Dendritic cell treated with granulocyte-macrophage colony-stimulating factor and Interleukin-4, amounts not matched to agents 40 ng/mL and 50 ng/mL, for 4 days (primary cell): ENCODE measurements at regions not wholly inside any gene's neighbourhood (a gene's known extent, or its start where the extent isn't known, plus 50 kb on each side); places are given as distances from the start of the nearest gene placed in this dataset.
A peak's percentile ranks its signal among the peaks of the same experiment; 100 is the strongest.

ENCODE experiments used
- H3K27ac Mint-ChIP-seq: one replicate; pipeline ENCODE4 v1.8.0; 2022; ENCODE audit warnings: mild to moderate bottlenecking, mixed read lengths
- H3K27me3 Mint-ChIP-seq: one replicate; pipeline ENCODE4 v1.8.0; 2022; ENCODE audit warnings: mild to moderate bottlenecking, mixed read lengths
- H3K36me3 Mint-ChIP-seq: one replicate; pipeline ENCODE4 v1.8.0; 2022; ENCODE audit warnings: low read depth, mixed read lengths
- H3K4me1 Mint-ChIP-seq: one replicate; pipeline ENCODE4 v1.8.0; 2022; ENCODE audit warnings: low read depth, mixed read lengths
- H3K4me3 Mint-ChIP-seq: one replicate; pipeline ENCODE4 v1.8.0; 2022; ENCODE audit warnings: mild to moderate bottlenecking, moderate library complexity, mixed read lengths
- H3K9me3 Mint-ChIP-seq: one replicate; pipeline ENCODE4 v1.8.0; 2022; ENCODE audit warnings: mixed read lengths
- intact Hi-C: fragments of 100-400 bp; cut with micrococcal nuclease; formaldehyde crosslinking; loops from one replicate; pipeline ENCODE4 v1.15.0; 2022

DNA sequence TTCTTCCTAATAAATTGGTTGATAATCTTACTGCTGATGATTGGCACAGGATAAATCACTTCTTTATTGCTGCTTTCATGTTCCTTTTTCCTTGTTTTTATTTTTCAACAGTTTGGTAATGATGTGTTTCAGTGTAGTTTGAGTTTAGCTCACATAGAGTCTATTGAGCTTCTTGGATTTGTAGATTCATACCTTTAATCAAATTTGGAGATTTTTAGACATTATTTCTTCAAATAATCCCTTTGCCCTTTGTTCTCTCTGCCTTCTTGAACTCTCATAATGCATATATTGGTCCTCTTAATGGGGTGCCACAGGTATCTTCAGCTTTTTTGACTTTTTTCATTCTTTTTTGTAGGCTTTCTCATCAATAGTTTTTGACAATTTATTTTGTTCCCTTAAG lies 275.3 kb downstream of the TLE4 start:
- Mint-ChIP-seq H3K9me3 (peaks cover 17% of the 10 kb centered on the region), H3K27me3 (no peaks in the 10 kb centered on the region), H3K4me1 (no peaks in the 10 kb centered on the region), H3K36me3 (no peaks in the 10 kb centered on the region), H3K27ac (no peak overlapping the region), H3K4me3 (no peak overlapping the region)
- intact Hi-C loops = no loop called here

DNA sequence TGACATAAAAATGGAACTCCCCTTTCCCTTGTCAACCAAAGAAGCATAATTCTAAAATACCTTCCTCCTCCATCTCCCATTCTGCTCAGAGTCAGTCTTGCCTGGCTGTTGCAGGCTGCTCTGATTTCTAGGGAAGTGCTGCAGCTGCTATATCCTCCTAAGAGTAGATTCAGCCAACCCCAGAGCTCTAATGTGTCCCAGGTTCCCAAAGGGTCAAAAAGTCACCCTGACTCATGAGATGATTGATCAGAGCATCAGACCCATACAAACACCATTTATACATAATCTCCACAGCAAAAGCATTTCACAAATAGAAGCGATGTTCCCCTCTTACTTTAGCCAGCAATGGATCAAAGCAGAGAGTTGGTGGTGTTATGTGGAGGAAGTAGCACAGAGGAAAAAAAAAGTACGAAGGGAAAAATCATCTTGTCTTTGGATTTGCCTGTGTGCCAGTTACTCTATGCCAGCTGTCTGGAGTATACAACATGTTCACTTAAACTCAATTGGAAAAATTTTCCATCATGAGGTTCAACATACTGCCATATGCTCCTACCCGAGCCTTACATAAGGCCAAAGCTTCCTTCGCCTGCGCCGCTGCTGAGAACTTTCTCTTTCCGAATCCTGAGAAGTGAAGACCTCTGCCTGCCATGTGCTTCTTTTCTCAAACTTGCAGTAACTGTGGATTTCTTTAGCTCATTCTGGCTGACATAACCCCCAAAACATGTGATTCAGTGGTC lies 258.0 kb downstream of the TLE4 start:
- no peak overlapping the region for H3K27ac Mint-ChIP-seq
- no peak overlapping the region for H3K4me3 Mint-ChIP-seq
- no peaks in the 10 kb centered on the region for H3K36me3 Mint-ChIP-seq
- H3K27me3 Mint-ChIP-seq = no peaks in the 10 kb centered on the region
- H3K4me1 Mint-ChIP-seq = no peaks in the 10 kb centered on the region
- intact Hi-C loops = no loop called here
- H3K9me3 Mint-ChIP-seq = no peaks in the 10 kb centered on the region

DNA sequence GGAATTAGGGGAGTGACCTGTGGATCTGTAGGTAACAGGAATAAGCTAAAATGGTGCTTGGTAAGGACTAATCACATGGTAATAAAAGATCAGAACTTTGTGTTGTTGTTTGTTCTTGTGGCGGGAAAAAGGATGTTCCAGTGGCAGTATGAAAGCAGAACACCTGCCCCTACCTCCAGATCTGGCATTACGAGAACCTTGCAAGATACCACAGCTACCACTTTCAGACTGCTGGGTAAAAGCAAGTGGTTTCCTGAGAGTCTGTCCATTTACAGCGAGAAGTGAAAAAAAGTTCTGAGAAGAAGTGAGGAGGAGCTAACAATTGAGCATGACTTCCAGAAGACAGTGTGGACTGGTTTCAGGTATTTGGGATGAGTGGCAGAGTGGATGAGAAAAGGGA lies 252.5 kb downstream of the TLE4 start:
- Mint-ChIP-seq H3K4me1 (no peaks in the 10 kb centered on the region), H3K9me3 (no peaks in the 10 kb centered on the region), H3K27ac (no peak overlapping the region), H3K27me3 (no peaks in the 10 kb centered on the region), H3K36me3 (no peaks in the 10 kb centered on the region), H3K4me3 (no peak overlapping the region)
- intact Hi-C loops = no loop called here

DNA sequence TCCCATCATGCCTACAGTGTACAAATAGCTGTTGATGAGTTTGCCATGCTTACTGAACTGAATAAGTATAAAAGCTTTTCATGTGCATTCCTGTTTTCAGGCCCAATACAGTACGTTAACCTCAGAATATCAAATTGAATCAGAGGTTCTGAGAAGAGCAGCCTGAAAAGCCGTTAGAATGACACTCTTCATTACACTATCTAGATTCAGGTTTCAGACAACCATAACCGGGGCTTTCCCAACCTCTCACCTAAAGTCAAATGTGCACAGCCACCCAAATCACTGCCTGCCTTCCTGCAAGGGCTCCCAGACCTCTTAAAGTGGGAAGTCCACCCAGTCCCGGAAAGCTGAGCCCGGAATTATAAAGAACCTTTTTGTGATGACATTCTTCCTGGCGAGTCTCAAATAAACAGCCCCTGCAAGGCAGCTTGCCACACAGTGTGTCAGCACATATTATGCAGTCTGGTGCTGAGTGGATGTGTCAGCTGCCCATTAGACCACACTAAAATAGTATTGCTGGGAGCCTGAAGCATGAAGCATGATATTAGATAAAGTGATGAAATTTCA lies 245.8 kb downstream of the TLE4 start:
- H3K27ac Mint-ChIP-seq = no peak overlapping the region

DNA sequence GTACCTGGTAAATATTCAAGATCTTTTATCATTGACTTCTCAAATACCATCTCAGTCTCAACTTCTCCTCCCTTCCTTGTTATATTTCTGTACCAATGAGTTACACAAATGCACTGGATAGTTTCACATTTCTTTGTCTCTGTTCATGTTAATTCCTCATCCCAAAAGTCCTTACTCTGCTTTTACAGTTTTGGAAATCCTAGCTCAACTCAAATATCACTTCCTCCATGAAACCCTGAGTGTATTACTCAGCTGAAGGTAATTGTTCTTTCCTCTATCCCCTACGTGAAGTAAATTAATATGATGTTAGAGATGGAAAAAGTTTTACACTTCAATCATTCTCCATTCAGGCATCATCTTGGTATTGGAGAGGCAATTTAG lies 241.5 kb downstream of the TLE4 start:
- peak overlapping the region; percentile 75 for H3K27ac Mint-ChIP-seq
- H3K27me3 Mint-ChIP-seq = peaks cover 2% of the 10 kb centered on the region
- H3K36me3 Mint-ChIP-seq = no peaks in the 10 kb centered on the region
- peak overlapping the region; percentile 58 for H3K4me3 Mint-ChIP-seq
- peaks cover 18% of the 10 kb centered on the region for H3K4me1 Mint-ChIP-seq
- H3K9me3 Mint-ChIP-seq = no peaks in the 10 kb centered on the region
- intact Hi-C loops = loop anchor here (5.0 kb wide), 1 partner anchor 241 kb away; the partner anchor contains the start of gene TLE4

More for the DNA sequence above, 245.8 kb downstream of the TLE4 start:
- intact Hi-C loops = no loop called here
- H3K36me3 Mint-ChIP-seq = no peaks in the 10 kb centered on the region
- no peaks in the 10 kb centered on the region for H3K9me3 Mint-ChIP-seq
- H3K4me1 Mint-ChIP-seq = peaks cover 13% of the 10 kb centered on the region
- peaks cover 2% of the 10 kb centered on the region for H3K27me3 Mint-ChIP-seq
- H3K4me3 Mint-ChIP-seq = no peak overlapping the region

DNA sequence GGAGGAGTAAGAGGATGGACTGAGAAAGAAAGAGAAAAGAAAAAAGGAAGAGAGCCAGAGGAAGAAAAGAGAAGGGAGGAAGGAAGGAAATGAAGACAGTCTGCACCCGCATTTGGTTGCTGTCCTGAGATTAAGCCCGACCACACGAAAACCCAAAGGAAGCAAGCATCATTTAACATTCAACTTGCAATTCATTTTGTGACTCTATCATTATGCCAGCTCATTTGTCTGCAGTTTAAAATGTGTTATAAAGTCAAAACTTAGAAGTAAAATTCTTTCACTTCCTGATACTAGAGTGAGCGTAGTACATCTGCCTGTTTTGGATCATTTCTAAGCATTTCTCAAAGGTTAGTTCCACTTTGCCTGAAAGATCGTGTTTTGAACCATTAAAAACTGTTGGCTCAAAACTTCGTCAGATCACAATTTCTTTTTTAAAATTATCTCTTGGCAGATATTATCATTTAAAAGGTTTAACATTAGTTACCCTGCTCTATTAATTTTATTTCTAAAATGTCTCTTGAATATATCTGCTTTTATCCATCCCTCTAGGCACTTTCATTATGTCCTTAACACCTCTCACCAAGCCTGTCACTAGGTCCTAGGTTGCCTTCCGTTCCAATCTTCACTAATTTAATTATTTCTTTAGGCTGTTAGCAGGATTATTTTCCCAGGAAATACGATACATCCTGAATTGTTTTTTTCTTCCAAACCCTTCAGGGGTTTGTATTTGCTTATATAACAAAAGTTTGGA lies 240.9 kb downstream of the TLE4 start:
- peaks cover 2% of the 10 kb centered on the region for H3K27me3 Mint-ChIP-seq
- H3K27ac Mint-ChIP-seq = peak overlapping the region; percentile 75

DNA sequence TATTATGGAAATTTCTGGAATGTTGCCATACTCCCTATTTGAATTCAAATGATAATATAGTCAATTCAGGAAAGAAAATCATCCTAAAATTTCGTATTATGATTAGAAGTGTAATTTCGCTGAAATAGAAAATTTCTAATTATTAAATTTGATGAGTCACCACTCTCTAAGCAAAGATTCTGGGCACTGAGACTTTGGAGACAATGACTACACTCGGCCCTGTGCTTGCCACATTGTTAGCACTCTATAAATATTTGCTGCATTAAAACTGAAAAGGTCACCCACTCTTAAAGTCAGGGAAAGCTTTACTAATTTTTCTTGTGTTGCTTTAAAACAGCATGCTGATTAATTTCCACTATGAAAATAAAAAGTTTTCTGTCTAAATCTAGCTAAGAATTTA lies 240.3 kb downstream of the TLE4 start:
- H3K27ac Mint-ChIP-seq = peak overlapping the region; percentile 75
- peaks cover 4% of the 10 kb centered on the region for H3K27me3 Mint-ChIP-seq
- H3K36me3 Mint-ChIP-seq = no peaks in the 10 kb centered on the region
- intact Hi-C loops = loop anchor here (5.0 kb wide), 1 partner anchor 240 kb away; the partner anchor contains the start of gene TLE4
- H3K4me3 Mint-ChIP-seq = peak overlapping the region; percentile 55
- peaks cover 18% of the 10 kb centered on the region for H3K4me1 Mint-ChIP-seq
- H3K9me3 Mint-ChIP-seq = no peaks in the 10 kb centered on the region

More for the DNA sequence above, 240.9 kb downstream of the TLE4 start:
- Mint-ChIP-seq H3K4me1 (peaks cover 18% of the 10 kb centered on the region), H3K4me3 (peak overlapping the region; percentile 58), H3K9me3 (no peaks in the 10 kb centered on the region), H3K36me3 (no peaks in the 10 kb centered on the region)
- intact Hi-C loops = loop anchor here (5.0 kb wide), 1 partner anchor 240 kb away; the partner anchor contains the start of gene TLE4

DNA sequence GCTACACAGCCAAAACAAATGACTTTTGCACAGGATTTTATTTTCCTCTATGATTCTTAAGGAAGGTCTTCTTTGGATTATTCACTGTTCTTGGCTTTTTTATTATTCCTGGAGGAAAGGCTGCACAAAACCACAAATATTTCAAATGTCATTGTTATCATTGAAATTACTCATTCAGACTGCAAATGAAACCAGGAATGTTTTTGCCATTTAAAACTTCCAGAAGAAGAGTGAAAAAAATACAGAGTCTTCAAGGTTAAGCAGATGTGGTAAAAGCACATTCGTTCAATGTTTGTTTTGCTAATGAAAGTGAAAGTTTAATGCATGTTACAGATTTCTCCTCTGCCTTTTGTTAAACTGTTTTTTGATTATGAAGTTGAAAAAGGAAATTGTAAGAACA lies 238.2 kb downstream of the TLE4 start:
- Mint-ChIP-seq H3K4me3 (no peak overlapping the region), H3K9me3 (no peaks in the 10 kb centered on the region), H3K27ac (no peak overlapping the region), H3K36me3 (no peaks in the 10 kb centered on the region), H3K4me1 (peaks cover 18% of the 10 kb centered on the region), H3K27me3 (peaks cover 4% of the 10 kb centered on the region)
- intact Hi-C loops = loop anchor here (5.0 kb wide), 1 partner anchor 238 kb away; the partner anchor contains the start of gene TLE4

DNA sequence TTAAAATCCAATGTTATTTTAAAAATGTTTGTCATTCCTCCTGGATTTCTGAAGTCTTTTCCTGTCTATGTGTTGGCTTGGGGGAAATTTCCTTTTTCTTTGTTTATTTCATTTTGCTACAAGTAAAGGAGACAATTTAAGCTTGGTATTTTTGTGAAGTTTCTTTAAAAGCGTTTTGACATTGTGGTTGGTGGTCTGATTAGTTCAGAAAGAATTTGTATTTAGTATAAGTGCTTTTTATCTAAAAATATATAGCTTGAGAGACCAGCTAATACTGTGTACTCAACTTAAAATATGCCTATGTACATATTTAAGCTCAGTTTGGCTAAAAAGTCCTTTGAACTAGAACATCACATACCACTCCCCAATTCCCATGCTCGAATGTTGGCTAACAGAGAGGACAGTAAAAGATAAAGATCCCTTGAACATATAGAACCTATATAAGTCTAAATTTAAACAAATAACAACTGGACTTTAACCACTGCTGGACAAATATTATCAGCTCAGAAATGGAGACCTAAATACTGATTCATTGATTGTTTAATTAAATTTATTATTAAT lies 237.6 kb downstream of the TLE4 start:
- H3K27me3 Mint-ChIP-seq = peaks cover 4% of the 10 kb centered on the region
- H3K4me3 Mint-ChIP-seq = no peak overlapping the region
- intact Hi-C loops = no loop called here
- peaks cover 18% of the 10 kb centered on the region for H3K4me1 Mint-ChIP-seq
- no peaks in the 10 kb centered on the region for H3K36me3 Mint-ChIP-seq
- H3K9me3 Mint-ChIP-seq = no peaks in the 10 kb centered on the region
- no peak overlapping the region for H3K27ac Mint-ChIP-seq

DNA sequence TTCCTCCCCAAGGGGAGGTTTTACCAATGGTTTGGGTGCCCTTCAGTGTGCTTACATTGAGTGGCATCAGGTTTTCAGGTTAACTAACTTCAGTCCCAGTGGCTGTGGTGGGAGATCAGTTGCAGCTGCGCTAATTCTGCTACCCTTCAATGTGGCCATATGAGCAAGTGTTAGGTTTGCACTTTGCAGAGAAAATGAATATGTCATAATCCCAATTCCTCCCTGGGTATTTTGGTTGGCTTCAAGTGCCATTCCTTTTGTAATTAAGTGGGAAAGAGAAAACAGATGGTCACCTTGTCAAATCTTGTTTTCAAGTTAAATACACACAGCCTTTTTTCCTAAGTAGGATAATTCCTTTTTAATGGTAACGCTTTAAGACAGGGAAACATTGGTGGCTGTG lies 236.2 kb downstream of the TLE4 start:
- H3K27me3 Mint-ChIP-seq = peaks cover 1% of the 10 kb centered on the region
- no peaks in the 10 kb centered on the region for H3K9me3 Mint-ChIP-seq
- H3K4me3 Mint-ChIP-seq = no peak overlapping the region
- H3K27ac Mint-ChIP-seq = no peak overlapping the region
- peaks cover 8% of the 10 kb centered on the region for H3K4me1 Mint-ChIP-seq
- intact Hi-C loops = no loop called here
- H3K36me3 Mint-ChIP-seq = no peaks in the 10 kb centered on the region

DNA sequence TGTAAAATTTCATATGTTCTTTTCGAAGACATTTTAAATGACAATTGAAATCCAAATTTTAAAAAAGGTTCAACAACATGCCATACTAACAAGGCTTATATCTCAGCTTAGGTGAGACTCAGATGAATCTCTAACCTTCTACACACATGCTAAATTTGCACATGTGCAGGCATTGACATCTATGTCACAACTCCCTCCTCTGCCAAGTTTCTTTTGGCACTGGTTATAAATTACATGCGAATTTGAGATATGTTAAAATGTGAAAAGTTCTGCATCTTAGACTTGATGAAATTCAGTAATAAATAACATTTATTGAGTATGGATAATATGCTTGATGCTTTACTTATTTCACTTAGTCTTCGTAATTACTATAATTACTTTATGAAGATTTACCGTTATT lies 234.3 kb downstream of the TLE4 start:
- Mint-ChIP-seq H3K27me3 (peaks cover 1% of the 10 kb centered on the region), H3K36me3 (no peaks in the 10 kb centered on the region), H3K4me1 (no peaks in the 10 kb centered on the region), H3K4me3 (no peak overlapping the region), H3K9me3 (no peaks in the 10 kb centered on the region), H3K27ac (no peak overlapping the region)
- intact Hi-C loops = no loop called here

DNA sequence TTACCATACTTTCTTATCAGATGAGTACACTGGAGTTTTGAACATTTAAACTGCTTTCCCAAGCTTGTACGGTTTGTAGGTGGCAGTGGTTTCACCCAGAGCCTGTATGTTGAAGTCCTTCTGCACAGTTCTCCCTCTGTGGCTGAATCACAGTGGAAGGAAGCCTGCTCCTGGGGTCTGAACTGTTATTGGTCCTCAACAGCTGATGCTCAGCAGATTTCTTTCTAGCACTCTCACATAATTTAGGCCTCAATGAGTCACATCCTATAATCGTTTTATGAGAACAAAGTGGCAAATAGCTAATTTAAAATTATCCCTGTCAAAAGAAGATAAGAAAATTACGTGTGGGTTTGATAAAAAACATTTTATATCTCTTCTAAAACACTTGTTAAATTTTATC lies 229.7 kb downstream of the TLE4 start:
- Mint-ChIP-seq H3K4me3 (no peak overlapping the region), H3K36me3 (no peaks in the 10 kb centered on the region), H3K27me3 (no peaks in the 10 kb centered on the region), H3K27ac (no peak overlapping the region), H3K4me1 (no peaks in the 10 kb centered on the region), H3K9me3 (no peaks in the 10 kb centered on the region)
- intact Hi-C loops = no loop called here

DNA sequence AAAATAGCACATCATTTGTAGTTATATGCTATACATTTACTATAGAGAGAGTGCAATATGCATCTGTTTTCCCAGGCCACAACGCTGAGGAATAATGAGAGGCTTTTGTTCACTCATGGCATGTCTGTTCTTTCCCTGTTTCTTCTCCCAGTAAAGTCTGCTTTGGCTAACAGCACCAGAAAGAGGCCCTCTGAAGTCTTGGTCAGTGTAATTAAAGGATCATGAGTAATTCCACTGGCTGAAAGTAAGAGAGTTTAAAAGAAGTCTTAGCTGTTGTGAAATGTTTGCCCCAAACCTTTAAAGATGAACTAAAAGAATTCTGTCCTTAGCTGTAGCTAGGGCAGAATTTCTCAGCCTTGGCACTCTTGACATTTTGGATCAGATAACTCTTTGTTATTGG lies 228.8 kb downstream of the TLE4 start:
- no peak overlapping the region for H3K27ac Mint-ChIP-seq
- intact Hi-C loops = no loop called here

More for the DNA sequence above, 228.8 kb downstream of the TLE4 start:
- no peaks in the 10 kb centered on the region for H3K9me3 Mint-ChIP-seq
- H3K4me3 Mint-ChIP-seq = no peak overlapping the region
- no peaks in the 10 kb centered on the region for H3K36me3 Mint-ChIP-seq
- H3K27me3 Mint-ChIP-seq = no peaks in the 10 kb centered on the region
- no peaks in the 10 kb centered on the region for H3K4me1 Mint-ChIP-seq
